HG03039 (cell line): ENCODE measurements at regions not wholly inside any gene's neighbourhood (a gene's known extent, or its start where the extent isn't known, plus 50 kb on each side); places are given as distances from the start of the nearest gene placed in this dataset.
"Not testable (repeated sequence)": the region's sequence is repeated elsewhere in the genome, so short reads cannot be mapped to it uniquely, and the experiment has no call there.

Source experiments
- ATAC-seq: cut with Tn5 transposase; IDR thresholded peaks from one replicate; pipeline ENCODE4 v1.9.1; 2021; ENCODE audit warnings: mild to moderate bottlenecking, moderate library complexity; ENCODE audit not compliant: unreplicated experiment

DNA sequence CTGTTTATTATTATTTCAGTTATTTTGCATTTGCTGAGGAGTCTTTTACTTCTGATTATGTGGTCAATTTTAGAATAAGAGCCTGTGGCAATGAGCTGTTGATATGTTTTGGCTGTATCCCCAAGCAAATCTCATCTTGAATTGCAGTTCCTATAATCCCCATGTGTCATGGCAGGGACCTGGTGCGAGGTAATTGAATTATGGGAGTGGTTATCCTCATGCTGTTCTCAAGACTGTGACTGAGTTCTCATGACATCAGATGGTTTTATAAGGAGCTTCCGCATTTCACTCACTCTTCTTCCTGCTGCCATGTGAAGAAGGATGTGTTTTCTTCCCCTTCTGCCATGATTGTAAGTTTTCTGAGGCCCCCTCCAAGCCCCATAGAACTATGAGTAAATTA is 114.9 kb upstream of the SLCO6A1 start:
- ATAC-seq = no peak

DNA sequence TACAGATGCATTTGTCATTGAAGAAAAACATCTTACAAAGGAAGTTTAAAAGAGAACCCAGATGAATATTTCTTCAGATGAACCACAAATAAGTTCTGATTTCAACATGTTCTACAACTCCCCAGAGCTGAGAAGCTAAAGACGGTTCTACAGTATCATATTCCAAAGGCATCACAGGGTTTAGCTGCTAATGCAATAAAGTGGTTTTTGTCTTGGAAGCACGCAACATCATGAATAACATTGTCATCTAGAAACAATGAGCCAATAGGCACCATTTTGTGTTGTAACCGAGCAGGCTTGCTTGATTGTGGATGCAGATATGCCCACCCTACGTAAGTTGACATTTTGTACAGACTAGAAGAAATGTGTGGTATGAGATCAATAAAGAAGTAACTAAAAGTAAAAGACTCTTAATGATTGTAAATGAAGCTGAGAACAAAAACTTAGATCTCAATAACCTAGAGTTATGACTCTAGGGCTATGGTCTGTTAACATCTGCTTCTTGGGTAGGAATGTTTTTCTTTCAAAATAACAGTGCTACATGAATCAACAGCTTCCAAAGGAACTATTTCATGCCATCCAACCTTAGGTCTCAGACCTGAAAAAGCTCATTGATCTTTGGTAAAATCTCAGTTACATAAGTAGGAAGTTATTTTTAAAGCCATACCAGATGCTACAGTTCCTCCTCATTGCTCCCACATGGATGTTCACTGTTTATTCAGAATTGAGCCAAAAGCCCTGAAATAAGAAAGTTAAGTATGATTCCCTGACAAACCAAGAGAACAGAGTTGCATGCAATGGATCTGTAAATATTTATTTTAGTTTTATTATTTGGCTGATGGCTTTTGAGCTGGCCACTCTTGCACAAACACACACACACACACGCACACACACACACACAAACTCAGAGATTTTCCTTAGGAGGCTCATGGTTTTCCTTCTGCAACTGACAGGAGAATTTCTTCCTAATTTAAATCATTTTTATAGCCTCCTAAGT is 118.7 kb upstream of the SLCO6A1 start:
- no peak for ATAC-seq

DNA sequence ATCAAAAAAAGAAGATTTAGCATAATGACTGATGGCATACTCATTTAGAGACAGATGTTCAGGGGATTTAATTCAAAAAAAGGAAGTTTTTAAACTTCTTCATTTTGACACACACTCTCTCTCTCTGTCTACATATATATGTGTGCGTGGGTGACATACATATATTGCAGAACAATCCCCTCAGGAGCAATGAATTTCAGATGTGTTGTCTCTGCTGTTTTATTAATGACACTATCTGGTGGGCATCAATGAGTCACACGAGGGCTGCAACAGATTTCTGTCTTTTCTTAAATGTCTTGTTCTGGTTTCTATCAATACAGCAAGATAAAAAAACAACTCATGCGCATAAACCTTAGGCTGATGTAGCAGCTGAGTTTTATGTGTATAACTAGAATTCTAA is 123.5 kb upstream of the SLCO6A1 start:
- no peak for ATAC-seq

DNA sequence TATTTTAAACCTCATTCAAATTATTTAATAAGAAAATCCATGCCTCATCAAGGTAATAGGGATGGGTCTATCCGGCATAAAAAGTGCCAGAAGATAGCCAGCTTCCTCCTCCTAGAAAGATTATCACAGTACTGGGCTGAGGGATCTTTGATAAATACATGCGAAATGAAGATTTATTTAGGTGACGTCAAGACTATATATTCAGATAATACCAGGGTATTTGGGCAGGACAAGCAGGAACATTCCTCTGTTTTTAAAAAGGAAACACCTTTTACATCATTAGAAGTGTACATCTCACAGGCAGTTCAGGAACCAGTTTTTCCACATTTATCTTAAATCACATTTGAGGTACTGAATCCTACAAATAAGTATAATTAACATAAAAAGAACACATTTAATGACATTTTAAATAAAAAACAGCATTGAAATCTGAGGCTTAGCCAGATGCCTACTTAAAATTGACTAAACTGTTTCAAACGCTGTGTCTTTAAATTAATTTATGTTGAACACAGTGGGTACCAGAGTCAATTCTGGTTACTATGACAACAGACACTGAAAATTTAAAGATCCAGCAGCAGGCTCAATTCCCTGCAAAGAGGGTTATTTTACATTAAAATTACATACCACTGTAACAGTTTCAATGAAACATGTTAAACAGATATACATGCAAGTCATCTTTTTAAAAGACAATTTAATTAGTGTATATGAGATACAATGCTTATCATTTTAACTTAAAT is 124.7 kb upstream of the SLCO6A1 start:
- no peak for ATAC-seq

DNA sequence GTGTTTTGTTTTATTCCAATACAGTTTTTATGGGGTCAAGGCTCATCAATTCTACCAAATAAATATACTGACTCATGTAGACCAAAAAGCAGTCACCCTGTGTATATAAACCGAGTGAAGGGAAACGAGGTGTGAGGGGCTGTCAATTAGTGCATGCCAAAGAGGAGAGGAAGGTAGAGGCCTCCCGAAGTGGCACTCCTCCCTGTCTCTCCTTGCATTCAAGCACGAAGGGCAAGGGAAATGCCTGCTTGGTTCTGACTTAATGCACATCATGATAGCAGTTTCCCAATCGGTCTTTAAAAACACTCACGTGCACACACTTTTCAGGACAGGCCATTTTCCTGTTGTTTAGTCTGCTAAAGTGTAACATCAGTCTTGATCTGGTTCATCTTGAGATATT is 125.6 kb upstream of the SLCO6A1 start:
- no peak for ATAC-seq

DNA sequence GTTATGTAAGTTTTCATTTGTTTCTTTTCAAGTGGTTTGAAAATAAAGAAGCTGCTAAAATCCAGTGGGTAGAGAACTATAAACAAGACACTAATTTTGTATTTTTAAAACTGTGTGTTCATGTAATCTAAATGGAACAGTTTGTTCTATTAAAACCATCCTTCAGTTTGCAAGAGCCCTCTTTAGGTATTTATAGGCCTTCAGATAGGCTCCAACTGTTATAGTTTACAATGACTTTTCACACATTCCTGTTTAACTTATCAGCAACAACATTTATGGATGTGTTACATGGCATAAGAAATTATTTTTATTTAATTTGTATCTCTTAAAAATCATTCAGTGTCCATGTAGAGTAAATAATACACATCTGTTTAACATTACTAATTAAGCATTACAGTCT is 126.7 kb upstream of the SLCO6A1 start:
- ATAC-seq = no peak

DNA sequence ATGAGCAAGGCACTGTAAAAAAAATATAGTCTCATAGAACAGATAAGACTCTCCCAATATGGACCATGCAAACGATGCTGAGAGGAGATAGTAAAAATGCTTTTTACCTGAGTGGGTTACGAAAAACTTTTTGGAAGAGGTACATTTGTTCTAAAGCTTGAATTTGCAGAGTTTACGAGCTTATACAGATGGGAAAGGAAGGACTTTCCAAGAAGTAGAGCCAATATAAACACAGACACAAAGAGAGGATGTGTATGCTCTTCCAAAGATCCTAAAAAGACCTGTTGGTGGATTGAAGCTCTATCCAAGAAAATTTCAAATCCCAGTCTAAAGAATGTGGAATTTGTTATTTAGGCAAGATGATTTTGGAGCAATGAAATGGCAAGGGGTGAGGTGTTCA is 127.1 kb upstream of the SLCO6A1 start:
- ATAC-seq = no peak

DNA sequence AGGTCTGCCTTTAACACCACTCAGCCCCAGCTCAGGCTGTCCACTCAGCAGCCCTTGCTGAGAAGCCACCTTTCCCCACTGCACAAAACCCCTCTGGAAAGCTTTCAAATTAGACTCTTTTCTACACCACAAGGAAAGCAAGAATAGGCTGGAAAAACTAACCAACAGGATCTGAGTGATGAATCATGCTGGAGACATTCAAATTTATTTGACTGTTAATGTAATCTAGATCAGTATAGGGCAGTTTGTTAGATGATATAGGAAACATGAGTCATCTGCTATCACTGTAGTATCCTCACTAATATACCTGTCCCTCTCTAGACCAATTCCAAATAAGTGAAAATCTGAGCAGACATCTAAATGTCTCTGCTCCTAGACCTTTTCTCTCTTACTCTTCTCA is 127.8 kb upstream of the PAM start:
- ATAC-seq = no peak

DNA sequence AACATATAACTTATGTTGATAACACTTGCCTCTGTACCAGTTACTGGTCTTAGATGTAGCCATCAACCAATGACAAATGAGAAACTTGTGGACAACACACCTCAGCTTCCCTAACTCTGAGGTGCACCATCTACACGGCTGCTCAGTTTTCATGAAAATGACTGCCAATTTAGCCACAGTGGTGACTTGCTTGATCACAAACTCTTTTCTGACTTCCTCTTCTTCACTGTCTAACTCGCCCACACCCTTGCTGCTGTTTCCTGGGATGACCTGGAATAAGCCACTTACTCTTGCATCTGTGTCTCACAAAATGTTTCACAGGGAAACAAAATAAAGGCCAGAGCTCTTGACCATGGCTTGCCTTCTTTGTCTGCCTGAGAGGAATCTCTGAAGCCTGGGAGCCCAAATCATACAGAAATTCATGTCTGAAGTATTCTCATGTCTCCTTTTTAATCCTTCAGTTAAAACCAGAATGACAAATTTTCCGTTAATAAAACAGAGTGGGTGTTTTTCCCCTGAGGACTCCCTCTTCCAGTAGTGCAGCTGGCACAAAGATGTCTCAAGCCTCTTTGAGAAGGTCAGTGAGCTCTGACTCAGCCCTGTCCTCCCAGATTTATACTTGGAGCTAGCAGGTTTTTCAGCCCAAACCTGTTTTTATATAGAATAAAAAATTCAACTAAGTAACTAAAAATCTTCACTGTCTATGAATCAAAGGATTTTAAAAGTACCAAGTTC is 126.5 kb upstream of the PAM start:
- no peak for ATAC-seq

DNA sequence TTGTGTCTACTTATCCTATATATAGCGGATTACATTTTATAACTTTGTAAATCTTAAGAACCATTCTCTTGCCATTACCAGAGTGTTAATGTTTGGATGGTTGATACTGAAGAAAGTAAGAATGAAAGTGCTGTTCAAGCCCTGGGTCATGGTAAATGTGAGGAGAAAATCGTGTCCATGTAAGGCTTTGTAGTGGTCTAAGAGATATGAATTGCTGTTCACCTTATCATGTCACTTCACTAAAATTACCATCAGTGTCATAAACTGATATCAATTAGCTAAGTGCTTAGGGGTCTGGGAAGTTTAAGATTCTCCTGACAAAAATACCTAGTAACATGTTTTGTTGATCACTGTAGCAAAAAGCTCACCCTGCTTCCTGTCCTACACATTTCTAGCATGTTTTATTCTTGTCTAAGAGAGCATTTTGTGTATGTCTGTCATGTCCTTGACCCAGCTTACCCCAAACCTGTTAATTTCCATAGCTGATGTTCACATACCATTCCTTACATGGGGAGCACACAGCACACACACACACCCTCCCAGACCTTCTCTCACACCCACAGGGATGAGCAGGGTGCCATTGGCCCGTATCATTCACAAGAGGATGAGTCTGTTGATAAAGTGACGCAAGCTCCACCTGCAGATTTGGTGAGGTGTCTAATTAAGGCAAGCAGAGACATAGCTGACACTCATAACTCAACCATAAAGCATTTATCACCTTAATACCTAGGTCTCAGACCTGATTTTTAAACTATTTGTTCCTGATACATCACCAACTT is 125.1 kb upstream of the PAM start:
- ATAC-seq = no peak

DNA sequence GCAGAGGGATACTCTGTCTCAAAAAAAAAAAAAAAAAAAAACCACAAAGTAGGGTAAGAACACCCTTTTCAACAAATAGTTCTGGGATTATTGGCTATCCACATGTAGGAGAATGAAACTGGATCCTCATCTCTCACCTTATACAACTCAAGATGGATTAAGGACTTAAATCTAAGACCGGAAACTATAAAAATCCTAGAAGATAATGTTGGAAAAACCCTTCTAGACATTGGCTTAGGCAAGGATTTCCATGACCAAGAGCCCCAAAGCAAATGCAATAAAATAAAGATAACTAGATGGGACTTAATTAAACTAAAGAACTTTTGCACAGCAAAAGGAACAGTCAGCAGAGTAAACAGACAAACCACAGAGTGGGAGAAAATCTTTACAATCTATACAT is 119.7 kb upstream of the PAM start:
- not testable (repeated sequence) for ATAC-seq

DNA sequence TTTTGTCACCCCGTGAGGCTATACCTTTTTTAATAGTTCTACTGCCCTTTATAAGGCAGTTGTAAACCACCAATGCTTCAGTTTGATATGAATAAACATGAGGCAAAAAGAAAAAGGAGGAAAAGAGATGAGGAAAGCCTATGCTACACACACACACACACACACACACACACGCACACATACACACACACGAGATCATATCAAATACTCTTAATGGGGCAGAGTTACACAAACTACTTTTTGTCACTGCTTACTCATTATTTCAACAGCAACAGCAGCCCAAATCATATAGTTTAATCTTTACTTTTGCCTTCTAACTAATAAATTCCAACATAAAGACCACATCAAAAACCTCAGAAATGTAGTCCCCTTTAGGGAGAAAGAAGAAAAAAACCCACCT is 116.8 kb upstream of the PAM start:
- no peak for ATAC-seq

DNA sequence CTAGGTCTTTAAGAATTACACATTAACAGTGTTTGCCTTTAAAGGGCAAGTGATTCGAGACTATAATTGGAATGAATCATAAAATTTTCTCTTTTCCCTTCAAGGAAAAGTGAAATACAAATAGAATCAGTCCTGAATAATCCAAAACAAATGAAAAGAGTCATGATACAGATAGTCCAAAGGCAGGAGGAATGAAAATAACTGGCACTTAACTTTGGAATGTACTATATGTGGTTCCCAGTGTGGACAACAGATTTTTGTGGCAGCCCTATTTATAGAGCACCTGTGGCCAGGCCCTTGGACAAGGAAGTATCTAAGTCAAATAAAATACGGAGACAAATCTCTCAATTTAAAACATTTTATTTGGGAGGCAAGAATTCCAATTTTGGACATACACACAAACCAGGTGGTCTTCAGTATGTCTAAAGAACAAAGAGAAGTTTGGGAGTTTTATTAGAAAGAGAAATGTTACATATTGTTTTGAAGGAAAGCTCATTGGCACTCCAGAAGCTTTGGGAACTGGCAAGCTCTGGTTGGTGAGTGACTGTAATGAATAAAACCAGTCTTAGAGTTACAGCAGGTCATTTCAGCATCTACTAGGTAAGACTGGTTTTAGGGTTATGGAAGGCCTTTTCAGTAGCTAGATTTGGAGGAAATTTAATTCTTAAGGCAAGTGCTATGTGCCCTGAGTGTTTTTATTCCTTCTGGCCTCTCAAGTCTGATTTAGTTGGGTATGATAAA is 116.0 kb upstream of the PAM start:
- no peak for ATAC-seq

DNA sequence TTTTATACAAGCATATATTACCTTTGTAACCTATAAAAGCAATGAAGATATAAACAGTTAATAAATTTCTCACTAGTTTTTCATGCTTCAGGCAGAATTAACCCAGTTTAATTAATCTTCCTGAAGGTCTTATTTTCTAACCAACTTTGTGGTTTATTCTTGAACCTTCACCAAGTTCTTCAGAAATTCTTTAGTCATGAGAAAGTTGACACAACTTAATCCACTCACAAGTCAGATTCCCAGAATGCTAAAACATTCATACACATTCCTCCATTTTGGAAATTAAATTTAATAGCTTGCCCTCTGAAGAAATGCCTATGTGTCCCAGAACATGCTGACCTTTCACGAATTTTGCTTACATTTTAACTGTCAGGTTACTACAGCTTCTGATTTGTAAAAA is 105.4 kb upstream of the PAM start:
- no peak for ATAC-seq

DNA sequence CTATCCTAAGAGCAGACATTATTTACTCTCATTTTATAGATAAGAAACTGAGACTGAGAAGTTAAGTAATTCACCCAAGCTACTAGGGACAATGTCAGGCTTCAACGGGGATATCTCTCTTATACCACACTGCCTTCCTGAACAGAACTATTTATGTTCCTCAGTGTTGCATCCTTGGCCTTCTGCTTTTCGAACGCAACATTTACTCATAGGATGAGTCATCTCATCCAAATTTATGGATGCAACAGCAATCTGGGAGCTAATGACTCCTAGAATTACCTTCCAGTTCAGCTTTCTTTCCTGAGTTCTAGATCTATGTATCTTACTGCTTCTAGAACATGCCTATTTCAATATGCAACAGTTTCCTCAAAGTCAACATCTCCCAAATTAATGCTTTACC is 103.6 kb upstream of the PAM start:
- ATAC-seq = no peak

DNA sequence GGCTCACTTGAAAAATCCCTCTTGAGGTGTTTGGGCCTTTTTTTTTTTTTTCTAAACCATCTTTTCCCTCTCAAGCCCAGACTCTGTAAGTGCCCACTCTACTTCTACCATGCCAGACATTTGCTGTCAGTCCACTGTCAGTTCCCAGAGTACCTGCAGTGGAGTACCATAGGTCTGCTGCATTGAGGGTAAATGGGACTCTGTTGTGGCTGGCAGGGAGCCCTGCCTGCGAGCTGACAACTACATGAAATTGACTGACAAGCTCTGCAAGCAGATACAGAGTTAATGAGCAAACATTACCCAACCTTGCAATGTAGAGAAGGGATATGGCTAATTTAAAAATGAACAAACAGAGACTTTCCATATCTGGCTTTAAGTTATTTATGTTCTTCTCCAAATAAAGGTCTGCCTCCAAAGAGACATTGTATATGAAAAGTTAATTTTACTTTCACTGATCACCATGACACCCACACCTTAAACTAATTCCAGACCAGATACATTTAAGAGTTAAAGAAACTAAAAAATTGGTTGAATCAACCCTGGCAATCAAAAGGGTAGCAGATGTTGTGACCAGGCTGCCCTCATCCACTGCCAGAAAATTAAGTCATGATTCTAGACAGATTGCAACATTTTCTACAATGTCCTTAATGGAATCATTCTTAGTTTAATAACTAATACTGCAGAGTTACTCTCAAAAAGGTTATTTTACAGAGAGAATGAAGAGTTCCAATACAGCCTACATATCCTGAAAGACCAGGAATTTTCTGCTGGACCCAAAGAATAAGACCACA is 100.4 kb upstream of the PAM start:
- ATAC-seq = no peak

DNA sequence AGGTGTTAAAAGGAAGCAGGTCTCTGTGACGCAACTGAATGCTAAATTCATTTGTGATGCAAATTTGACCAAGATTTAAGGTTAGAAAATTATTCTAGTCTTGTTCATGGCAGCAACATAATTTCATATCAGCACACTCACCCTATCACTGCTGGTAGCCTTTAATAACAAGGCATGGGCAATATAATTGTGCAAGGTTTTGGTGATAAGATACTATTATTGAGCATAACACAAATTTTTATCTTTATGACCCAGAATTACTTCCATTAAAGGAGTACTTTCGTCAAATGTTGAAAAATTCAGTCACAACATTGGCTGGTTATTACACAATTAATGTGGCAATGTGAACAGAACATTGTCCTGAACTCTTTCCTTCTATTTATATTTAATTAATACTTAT is 96.0 kb upstream of the PAM start:
- no peak for ATAC-seq

DNA sequence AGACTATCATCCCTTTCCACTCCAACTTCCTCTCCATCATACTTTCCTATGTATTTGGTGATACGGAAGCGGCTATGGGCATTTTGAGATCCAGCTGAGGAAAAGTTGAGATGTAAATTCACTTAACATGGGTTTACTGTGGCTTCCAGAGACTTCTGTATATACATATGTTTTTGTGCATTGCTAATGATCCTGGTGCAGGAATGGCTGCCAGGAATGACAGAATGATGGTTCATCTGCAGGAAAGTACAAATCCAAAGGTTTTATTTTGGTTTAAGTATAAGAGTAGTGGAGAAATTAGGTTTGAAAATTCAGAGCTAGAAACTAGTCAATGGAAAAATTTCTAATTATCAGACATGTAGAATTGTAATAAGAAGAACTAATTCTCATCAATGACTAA is 95.0 kb upstream of the PAM start:
- no peak for ATAC-seq
